Stimulated activated naive CD8-positive, alpha-beta T cell treated with anti-CD3 and anti-CD28 coated beads, Interleukin-15, Interleukin-2, amounts not matched to agents 100 U/mL and 50 U/mL, for 24 hours (primary cell): ENCODE measurements at regions not wholly inside any gene's neighbourhood (a gene's known extent, or its start where the extent isn't known, plus 50 kb on each side); places are given as distances from the start of the nearest gene placed in this dataset.
"Not testable (repeated sequence)": the region's sequence is repeated elsewhere in the genome, so short reads cannot be mapped to it uniquely, and the experiment has no call there.

Experiments used
- ATAC-seq: fragments of 150-1000 bp; cut with Tn5 transposase; one replicate; pipeline ENCODE4 v1.10.0; 2021
- DNase-seq: peaks from one replicate; pipeline ENCODE4 v3.0.0; 2021

DNA sequence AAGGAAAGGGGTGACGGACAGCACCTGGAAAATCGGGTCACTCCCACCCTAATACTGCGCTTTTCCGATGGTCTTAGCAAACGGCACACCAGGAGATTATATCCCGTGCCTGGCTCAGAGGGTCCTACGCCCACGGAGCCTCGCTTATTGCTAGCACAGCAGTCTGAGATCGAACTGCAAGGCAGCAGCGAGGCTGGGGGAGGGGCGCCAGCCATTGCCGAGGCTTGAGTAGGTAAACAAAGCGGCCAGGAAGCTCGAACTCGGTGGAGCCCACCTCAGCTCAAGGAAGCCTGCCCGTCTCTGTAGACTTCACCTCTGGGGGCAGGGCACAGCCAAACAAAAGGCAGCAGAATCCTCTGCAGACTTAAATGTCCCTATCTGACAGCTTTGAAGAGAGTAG lies 91.5 kb upstream of the MBIP start:
- not testable (repeated sequence) for DNase-seq, ATAC-seq

GRCh38 chr14:36408388-36408787 lies 88.0 kb upstream of the MBIP start:
- DNase-seq (no peak), ATAC-seq (no peak)

DNA sequence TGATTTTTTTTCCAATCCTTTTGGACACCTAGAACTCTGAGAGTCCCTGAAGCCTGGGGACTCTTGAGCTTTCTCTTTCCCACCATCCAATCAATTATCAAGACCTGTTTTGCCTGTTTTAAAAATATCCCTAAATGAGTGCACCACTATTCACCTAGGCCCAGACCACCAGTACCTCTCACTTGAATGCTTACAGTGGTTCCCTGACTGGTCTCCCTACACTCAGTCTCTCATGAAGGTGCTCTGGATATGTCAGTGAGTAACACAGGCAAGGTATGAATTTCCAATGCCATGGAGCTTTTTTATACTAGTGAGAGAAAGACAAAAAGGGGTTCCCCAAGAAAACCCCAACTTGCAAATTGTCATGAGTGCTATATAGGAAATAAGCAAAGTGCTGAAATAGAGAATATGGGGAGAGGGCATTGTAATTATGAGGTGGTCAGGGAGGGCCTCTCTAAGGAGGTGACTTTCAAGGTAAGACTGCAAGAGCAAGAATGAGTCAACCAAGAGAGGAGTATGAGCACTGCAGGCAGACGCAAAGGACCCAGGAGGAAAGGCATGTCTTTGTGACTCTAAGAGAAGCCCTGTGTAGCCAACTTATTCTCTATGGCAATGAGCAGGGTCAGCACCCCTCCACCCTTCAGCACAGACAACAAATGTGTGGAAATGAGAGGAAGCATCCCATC lies 85.3 kb upstream of the MBIP start:
- ATAC-seq (no peak), DNase-seq (no peak)

- no peak for DNase-seq
Measured at GRCh38 chr14:36402867-36403266, 82.4 kb upstream of the MBIP start.

GRCh38 chr14:36398463-36399291 lies 78.2 kb upstream of the MBIP start:
- DNase-seq (no peak), ATAC-seq (no peak)

More at GRCh38 chr14:36402867-36403266, 82.4 kb upstream of the MBIP start:
- ATAC-seq = no peak

- DNase-seq (no peak), ATAC-seq (no peak)
Measured at GRCh38 chr14:36397357-36397756, 76.9 kb upstream of the MBIP start.

DNA sequence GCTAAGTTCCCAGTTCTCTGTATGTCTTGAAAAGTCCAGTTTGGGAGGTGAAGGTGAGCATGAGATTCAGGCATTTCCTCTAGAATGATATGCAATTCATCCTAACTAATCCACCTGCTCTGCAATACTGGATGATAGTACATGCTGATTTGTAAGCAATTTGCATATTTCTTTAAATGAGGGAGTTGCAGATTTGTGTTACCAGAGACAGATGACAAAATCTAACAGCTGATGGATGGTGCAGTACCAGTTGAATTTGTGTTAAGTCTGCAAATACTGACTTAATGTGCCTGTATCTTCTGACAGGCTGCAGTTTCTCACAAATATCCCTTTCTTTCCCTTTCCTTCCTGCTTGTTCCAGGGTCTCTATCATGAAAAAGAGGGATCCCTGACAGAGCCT lies 76.4 kb upstream of the MBIP start:
- DNase-seq = no peak
- ATAC-seq = no peak

DNA sequence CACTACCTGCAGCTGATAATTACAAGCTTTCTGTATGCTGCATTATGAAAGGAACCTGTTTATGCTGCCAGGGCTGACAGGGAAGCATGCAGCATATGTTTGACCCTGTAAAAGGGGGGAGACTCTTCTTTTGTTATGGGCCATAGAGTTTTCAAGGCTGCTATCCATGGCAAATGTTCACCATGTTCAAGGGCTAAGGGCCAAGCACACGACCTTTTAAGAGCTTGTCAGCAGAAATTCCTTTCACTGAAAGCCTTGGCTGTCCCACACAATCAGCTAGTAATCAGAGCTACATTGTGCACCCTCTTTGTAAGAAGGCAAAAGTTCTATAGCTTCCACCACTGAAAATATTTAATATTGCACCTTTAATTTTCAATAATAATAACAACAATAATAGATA lies 74.2 kb upstream of the MBIP start:
- DNase-seq (no peak), ATAC-seq (no peak)

DNA sequence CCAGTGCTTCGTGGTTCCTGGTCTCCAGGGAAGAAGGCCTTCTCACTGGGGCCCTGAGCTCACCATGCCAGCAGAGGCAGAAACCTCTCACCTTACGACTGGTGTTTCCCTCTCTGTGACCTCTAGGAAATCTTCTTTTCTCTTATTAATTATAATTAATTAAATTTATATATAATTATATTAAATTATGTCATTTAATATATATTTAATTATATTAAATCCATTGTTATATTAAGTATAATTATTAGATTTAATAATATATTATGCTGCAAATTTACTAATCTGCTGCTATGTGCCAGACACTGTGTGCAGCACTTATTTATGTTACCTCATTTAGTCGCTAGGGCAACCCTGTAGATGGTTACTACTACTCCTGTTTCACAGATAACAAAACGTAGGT lies 70.3 kb upstream of the MBIP start:
- ATAC-seq (no peak), DNase-seq (no peak)

GRCh38 chr14:36383767-36384431 lies 63.5 kb upstream of the MBIP start:
- ATAC-seq = no peak
- DNase-seq = no peak

- DNase-seq (peak; percentile 76), ATAC-seq (peak; percentile 81)
Measured at GRCh38 chr14:36373982-36374673, 53.7 kb upstream of the MBIP start.
